ENCODE measurements at regions not wholly inside any gene's neighbourhood (a gene's known extent, or its start where the extent isn't known, plus 50 kb on each side); places are given as distances from the start of the nearest gene placed in this dataset.

GRCh38 chr12:126337556-126338441 is 1272.6 kb downstream of the AACS start:
- intact Hi-C loops (cut with micrococcal nuclease; ENCODE audit: unreplicated experiment), result no loop called here
- ATAC-seq (no peak), FAIRE-seq (no peak), DNase-seq (ENCODE audit: low read depth, low spot score) (no peak)
- WGBS (ENCODE audit: insufficient coverage, insufficient replicate concordance, low lambda C conversion rate, missing lambda C conversion rate), result 7% methylated on average over 7 of the region's 7 CpGs
- no peak overlapping the region for H3K27ac ChIP-seq (ENCODE audit: control insufficient read depth, insufficient read depth)
- H3K36me3 ChIP-seq (ENCODE audit: control insufficient read depth in 2 of 2, insufficient read depth in 2 of 2, low read length in 1 of 2), result no peaks in the 10 kb centered on the region
- H3K4me2 ChIP-seq (ENCODE audit: control insufficient read depth, insufficient read depth), result no peak overlapping the region
- H4K20me1 ChIP-seq (ENCODE audit: control insufficient read depth, insufficient read depth), result no peaks in the 10 kb centered on the region
- no TSS peak for BruUV-seq (replicated peaks)
- H3K9ac ChIP-seq (ENCODE audit: control insufficient read depth, insufficient read depth, low read length), result no peak overlapping the region
- TF ChIP-seq MTA3 (IDR thresholded peaks at IDR 0.05; ENCODE audit: borderline replicate concordance, low read length), result no peak
- no peak for TF ChIP-seq EGR1 (IDR thresholded peaks at IDR 0.05; ENCODE audit: borderline replicate concordance in 1 of 2, low read depth in 2 of 2, low read length in 2 of 2)
- TF ChIP-seq KAT2A (conservative IDR thresholded peaks at IDR 0.05; ENCODE audit: control insufficient read depth, low read depth, low read length), result no peak
- no peak for TF ChIP-seq HDAC6 (IDR thresholded peaks at IDR 0.05; ENCODE audit: unreplicated experiment)
- in situ Hi-C loops (cut with MboI), result no loop called here
- ChIA-PET CTCF (no interaction called here), POLR2A (no interaction called here), RAD21 (ENCODE audit: unreplicated experiment) (no interaction called here), SMC1A (ENCODE audit: uncharacterized antibody, unreplicated experiment) (no interaction called here)
- H3K4me1 ChIP-seq (ENCODE audit: control insufficient read depth, insufficient read depth, low read length), result no peaks in the 10 kb centered on the region
- no peak overlapping the region for H2AFZ ChIP-seq (ENCODE audit: control insufficient read depth, low read depth, low read length)
- no peaks in the 10 kb centered on the region for H3K79me2 ChIP-seq (ENCODE audit: control insufficient read depth, insufficient read depth, low read length)
- no peaks in the 10 kb centered on the region for H3K27me3 ChIP-seq (replicated peaks in 1 of 2; ENCODE audit: control insufficient read depth in 2 of 2, insufficient read depth in 2 of 2, low read length in 1 of 2)
- H3K9me3 ChIP-seq (replicated peaks; ENCODE audit: control insufficient read depth, insufficient read depth, low read length), result no peaks in the 10 kb centered on the region
- no peak overlapping the region for H3K4me3 ChIP-seq

GRCh38 chr12:126342866-126343265 is 1277.6 kb downstream of the AACS start:
- ChIA-PET POLR2A (no interaction called here), RAD21 (ENCODE audit: unreplicated experiment) (no interaction called here), SMC1A (ENCODE audit: uncharacterized antibody, unreplicated experiment) (no interaction called here), CTCF (no interaction called here)
- H3K9ac ChIP-seq (ENCODE audit: control insufficient read depth, insufficient read depth, low read length), result no peak overlapping the region
- H2AFZ ChIP-seq (ENCODE audit: control insufficient read depth, low read depth, low read length), result no peak overlapping the region
- no peak overlapping the region for H3K27ac ChIP-seq (ENCODE audit: control insufficient read depth, insufficient read depth)
- in situ Hi-C loops (cut with MboI) (no loop called here), intact Hi-C loops (cut with micrococcal nuclease; ENCODE audit: unreplicated experiment) (no loop called here)
- no peak for ATAC-seq
- no peaks in the 10 kb centered on the region for H3K9me3 ChIP-seq (replicated peaks; ENCODE audit: control insufficient read depth, insufficient read depth, low read length)
- no peak overlapping the region for H3K4me2 ChIP-seq (ENCODE audit: control insufficient read depth, insufficient read depth)
- H3K79me2 ChIP-seq (ENCODE audit: control insufficient read depth, insufficient read depth, low read length), result no peaks in the 10 kb centered on the region
- no peak for FAIRE-seq
- 0% methylated on average over 1 of the region's 1 CpG for WGBS (ENCODE audit: insufficient coverage, insufficient replicate concordance, low lambda C conversion rate, missing lambda C conversion rate)
- no peaks in the 10 kb centered on the region for H3K4me1 ChIP-seq (ENCODE audit: control insufficient read depth, insufficient read depth, low read length)
- H3K27me3 ChIP-seq (replicated peaks in 1 of 2; ENCODE audit: control insufficient read depth in 2 of 2, insufficient read depth in 2 of 2, low read length in 1 of 2), result no peaks in the 10 kb centered on the region
- H3K36me3 ChIP-seq (ENCODE audit: control insufficient read depth in 2 of 2, insufficient read depth in 2 of 2, low read length in 1 of 2), result no peaks in the 10 kb centered on the region
- H4K20me1 ChIP-seq (ENCODE audit: control insufficient read depth, insufficient read depth), result no peaks in the 10 kb centered on the region
- BruUV-seq (replicated peaks), result no TSS peak
- DNase-seq (ENCODE audit: low read depth, low spot score), result no peak
- no peak overlapping the region for H3K4me3 ChIP-seq
- TF ChIP-seq RELB (IDR thresholded peaks at IDR 0.05; ENCODE audit: low read depth) (no peak), KLF5 (IDR thresholded peaks at IDR 0.05; ENCODE audit: partially characterized antibody) (no peak), ZNF207 (IDR thresholded peaks at IDR 0.05; ENCODE audit: borderline replicate concordance) (no peak), TCF7 (IDR thresholded peaks at IDR 0.05; ENCODE audit: borderline replicate concordance) (no peak), PAX8 (IDR thresholded peaks at IDR 0.05) (no peak), TCF12 (IDR thresholded peaks at IDR 0.05; ENCODE audit: low read depth, low read length) (no peak), CREB1 (IDR thresholded peaks at IDR 0.05; ENCODE audit: low read depth) (no peak), CTCF (IDR thresholded peaks at IDR 0.05 in 2 of 3, conservative IDR thresholded peaks at IDR 0.05 in 1 of 3; ENCODE audit: control insufficient read depth in 2 of 3, extremely low read depth in 1 of 3, insufficient read depth in 1 of 3, low read depth in 3 of 3, low read length in 3 of 3) (no peak), ELK1 (IDR thresholded peaks at IDR 0.05; ENCODE audit: low read depth, low read length) (no peak)
